ENCODE measurements at regions not wholly inside any gene's neighbourhood (a gene's known extent, or its start where the extent isn't known, plus 50 kb on each side); places are given as distances from the start of the nearest gene placed in this dataset.
A peak's percentile ranks its signal among the peaks of the same experiment; 100 is the strongest.

DNA sequence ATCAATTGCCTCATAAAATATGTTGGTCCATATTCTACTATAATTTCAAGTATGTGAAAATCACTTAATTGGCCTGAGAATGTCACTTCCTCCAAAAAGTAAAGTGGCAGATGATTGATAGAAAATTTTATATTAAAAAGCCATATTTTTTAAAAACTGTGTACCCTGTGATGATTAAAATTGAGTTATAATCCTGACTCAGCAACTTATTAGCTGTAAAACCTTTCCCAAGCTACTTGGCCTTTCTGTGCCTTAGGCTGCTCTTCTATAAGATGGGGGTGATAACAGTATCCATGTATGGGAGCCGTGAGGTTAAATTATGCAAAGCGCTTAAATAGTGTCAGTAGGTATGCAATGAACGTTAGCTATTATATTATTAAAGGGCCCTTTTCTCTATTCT is 524.4 kb downstream of the TFAP2A start:
- H3K9me3 Mint-ChIP-seq: no peaks in the 10 kb centered on the region
- DNase-seq: no peak
- TF ChIP-seq, protein P1, sequence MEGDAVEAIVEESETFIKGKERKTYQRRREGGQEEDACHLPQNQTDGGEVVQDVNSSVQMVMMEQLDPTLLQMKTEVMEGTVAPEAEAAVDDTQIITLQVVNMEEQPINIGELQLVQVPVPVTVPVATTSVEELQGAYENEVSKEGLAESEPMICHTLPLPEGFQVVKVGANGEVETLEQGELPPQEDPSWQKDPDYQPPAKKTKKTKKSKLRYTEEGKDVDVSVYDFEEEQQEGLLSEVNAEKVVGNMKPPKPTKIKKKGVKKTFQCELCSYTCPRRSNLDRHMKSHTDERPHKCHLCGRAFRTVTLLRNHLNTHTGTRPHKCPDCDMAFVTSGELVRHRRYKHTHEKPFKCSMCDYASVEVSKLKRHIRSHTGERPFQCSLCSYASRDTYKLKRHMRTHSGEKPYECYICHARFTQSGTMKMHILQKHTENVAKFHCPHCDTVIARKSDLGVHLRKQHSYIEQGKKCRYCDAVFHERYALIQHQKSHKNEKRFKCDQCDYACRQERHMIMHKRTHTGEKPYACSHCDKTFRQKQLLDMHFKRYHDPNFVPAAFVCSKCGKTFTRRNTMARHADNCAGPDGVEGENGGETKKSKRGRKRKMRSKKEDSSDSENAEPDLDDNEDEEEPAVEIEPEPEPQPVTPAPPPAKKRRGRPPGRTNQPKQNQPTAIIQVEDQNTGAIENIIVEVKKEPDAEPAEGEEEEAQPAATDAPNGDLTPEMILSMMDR (IDR thresholded peaks at IDR 0.05): no peak
- H3K4me3 Mint-ChIP-seq: no peak overlapping the region
- no peaks in the 10 kb centered on the region for H3K4me1 Mint-ChIP-seq (ENCODE audit: low read depth)
- H3K27me3 Mint-ChIP-seq (ENCODE audit: insufficient read depth): peaks cover 2% of the 10 kb centered on the region; the same call in 1 of the 2 replicates
- H3K27ac Mint-ChIP-seq: no peak overlapping the region
- no peaks in the 10 kb centered on the region for H3K36me3 Mint-ChIP-seq (ENCODE audit: low read depth)

DNA sequence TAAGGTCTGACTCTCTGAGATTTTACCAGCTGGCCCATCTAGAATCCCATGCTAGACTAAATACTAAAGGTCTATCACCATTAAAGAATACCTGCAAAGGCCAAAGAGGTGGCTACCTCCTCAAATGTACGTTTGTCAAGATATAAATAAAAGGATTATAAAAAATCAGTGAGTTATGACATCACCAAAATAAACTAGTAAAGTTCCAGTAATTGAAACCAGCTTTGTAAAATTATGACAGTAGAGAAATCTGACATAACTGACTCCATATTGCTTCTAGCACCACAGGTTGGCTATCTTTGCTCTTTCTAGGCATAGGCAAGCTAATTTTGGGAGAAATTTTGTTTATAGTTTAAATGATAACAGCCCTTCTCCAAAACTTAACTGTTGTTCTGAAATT is 536.3 kb downstream of the TFAP2A start:
- TF ChIP-seq, protein P1 (IDR thresholded peaks at IDR 0.05): no peak
- Mint-ChIP-seq H3K27ac (no peak overlapping the region), H3K27me3 (ENCODE audit: insufficient read depth) (no peaks in the 10 kb centered on the region; the same call in 1 of the 2 replicates), H3K4me1 (ENCODE audit: low read depth) (peaks cover 5% of the 10 kb centered on the region), H3K4me3 (no peak overlapping the region), H3K36me3 (ENCODE audit: low read depth) (peaks cover 3% of the 10 kb centered on the region; the same call in 1 of the 2 replicates), H3K9me3 (peaks cover 25% of the 10 kb centered on the region)
- DNase-seq: no peak

DNA sequence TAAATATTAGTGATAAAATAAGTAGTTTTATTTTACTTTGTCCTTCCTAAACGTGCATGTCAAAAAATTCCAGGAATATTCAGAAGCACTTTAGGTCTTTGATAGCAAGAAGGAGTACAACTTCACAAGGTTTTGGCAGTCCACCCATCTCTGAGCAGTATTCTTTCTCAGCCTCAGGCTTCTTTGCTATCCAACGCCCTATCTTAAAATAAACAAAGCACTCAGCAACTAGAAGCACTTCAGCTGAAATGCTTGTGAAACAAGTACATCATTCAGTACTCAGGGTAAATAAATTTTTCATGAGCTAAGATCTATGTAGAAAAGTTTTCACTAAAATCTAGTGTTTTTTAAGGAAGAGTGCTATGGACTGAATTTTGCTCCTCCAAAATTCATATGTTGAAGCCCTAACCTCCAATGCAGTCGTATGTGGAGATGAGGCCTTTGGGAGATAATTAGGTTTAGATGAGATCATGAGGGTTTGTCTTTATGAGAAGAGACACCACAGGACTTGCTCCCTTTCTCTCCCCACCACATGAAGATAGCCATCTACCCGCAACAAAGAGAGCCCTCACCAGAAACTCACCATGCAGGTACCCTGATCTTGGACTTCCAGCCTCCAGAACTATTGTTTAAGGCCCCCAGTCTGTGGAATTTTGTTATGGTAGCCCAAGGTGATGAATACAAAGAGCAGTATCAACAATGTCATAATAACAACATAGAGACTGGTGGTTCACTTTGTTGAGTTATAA is 539.1 kb downstream of the TFAP2A start:
- no peaks in the 10 kb centered on the region for H3K36me3 Mint-ChIP-seq (ENCODE audit: low read depth)
- no peaks in the 10 kb centered on the region; the same call in 1 of the 2 replicates for H3K27me3 Mint-ChIP-seq (ENCODE audit: insufficient read depth)
- TF ChIP-seq, protein P1 (IDR thresholded peaks at IDR 0.05): no peak
- DNase-seq: peak; percentile 33
- peaks cover 13% of the 10 kb centered on the region for H3K9me3 Mint-ChIP-seq
- peaks cover 5% of the 10 kb centered on the region for H3K4me1 Mint-ChIP-seq (ENCODE audit: low read depth)
- no peak overlapping the region for H3K27ac Mint-ChIP-seq
- H3K4me3 Mint-ChIP-seq: no peak overlapping the region

- no peak overlapping the region for H3K27ac Mint-ChIP-seq
- no peak overlapping the region for H3K4me3 Mint-ChIP-seq
- peaks cover 3% of the 10 kb centered on the region; the same call in 1 of the 2 replicates for H3K27me3 Mint-ChIP-seq (ENCODE audit: insufficient read depth)
These were observed 552.2 kb downstream of the TFAP2A start for GRCh38 chr6:9862603-9863167.

DNA sequence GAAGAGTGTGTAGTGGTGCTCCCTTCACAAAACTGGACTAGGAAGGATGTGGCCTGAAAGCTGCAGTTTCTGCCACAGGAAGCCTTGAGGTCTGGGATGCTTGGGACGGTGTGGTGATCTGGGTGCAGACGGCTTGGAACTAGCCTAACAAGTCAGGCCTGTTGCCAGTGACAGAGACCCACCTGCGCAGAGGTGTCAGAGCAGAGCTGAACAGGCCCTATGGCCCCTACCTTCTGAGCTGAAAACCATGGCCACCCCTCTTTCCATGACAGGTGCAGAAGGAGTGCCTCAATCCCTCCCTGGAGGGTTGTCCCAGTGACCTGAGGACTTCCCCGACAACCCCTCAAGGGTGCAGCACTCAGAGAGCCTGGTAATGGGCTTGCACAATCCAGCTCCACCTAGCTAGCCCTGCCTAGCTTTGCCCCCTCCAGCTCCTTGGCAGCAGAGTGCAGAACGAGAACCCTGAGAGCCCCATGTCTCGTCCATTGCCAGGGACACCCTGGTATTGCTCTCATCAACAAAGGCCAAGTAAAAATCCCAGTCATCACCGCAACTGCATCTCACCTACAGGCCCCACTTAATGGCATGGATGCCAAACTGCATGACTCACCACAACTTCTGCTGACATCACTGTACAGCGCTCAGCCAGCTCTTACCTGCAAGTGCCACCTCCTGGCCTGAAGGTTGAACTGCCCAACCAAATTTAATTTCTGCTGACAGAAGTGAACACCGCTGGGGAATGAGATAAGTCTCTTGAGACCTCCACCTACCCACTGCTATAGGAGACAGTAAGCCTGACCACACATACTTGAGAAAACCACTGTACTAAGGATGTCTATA is 563.1 kb downstream of the TFAP2A start:
- DNase-seq: peak; percentile 26
- Mint-ChIP-seq H3K27me3 (ENCODE audit: insufficient read depth) (peaks cover 4% of the 10 kb centered on the region), H3K9me3 (peaks cover 34% of the 10 kb centered on the region), H3K4me3 (no peak overlapping the region), H3K4me1 (ENCODE audit: low read depth) (peaks cover 17% of the 10 kb centered on the region; the same call in 1 of the 2 replicates), H3K36me3 (ENCODE audit: low read depth) (peaks cover 26% of the 10 kb centered on the region), H3K27ac (no peak overlapping the region)
- TF ChIP-seq, protein P1 (IDR thresholded peaks at IDR 0.05): peak; percentile 60

More at GRCh38 chr6:9862603-9863167, 552.2 kb downstream of the TFAP2A start:
- DNase-seq: no peak
- Mint-ChIP-seq H3K4me1 (ENCODE audit: low read depth) (no peaks in the 10 kb centered on the region), H3K9me3 (peaks cover 17% of the 10 kb centered on the region), H3K36me3 (ENCODE audit: low read depth) (peaks cover 6% of the 10 kb centered on the region)
- TF ChIP-seq, protein P1 (IDR thresholded peaks at IDR 0.05): no peak

Measured in HFFc6 (cell line).